Skeletal muscle tissue (tissue), 3 donors: ENCODE measurements at regions not wholly inside any gene's neighbourhood (a gene's known extent, or its start where the extent isn't known, plus 50 kb on each side); places are given as distances from the start of the nearest gene placed in this dataset.

Source experiments
- H3K27ac ChIP-seq: one replicate; pipeline ENCODE4 v1.7.0; 2013; ENCODE audit warnings: mild to moderate bottlenecking, low read depth, low read length, inconsistent platforms
- H3K27me3 ChIP-seq, 3 donors: one replicate each; pipeline ENCODE4 v1.7.0; 2013; ENCODE audit warnings: low read length in 3 of 3; ENCODE audit not compliant: control insufficient read depth in 3 of 3, insufficient read depth in 3 of 3
- H3K36me3 ChIP-seq, 3 donors: one replicate each; pipeline ENCODE4 v1.7.0; 2013; ENCODE audit warnings: low read length in 3 of 3; ENCODE audit not compliant: control insufficient read depth in 3 of 3, insufficient read depth in 3 of 3
- H3K4me1 ChIP-seq, 3 donors: one replicate each; pipeline ENCODE4 v1.7.0; 2013; ENCODE audit warnings: low read length in 3 of 3, mild to moderate bottlenecking in 3 of 3; ENCODE audit not compliant: control insufficient read depth in 3 of 3, insufficient read depth in 3 of 3
- H3K4me3 ChIP-seq, 3 donors: one replicate each; pipeline ENCODE4 v1.7.0; 2013; ENCODE audit warnings: low read length in 3 of 3
- H3K9ac ChIP-seq, 3 donors: one replicate each; pipeline ENCODE4 v1.7.0; 2013; ENCODE audit warnings: low read length in 3 of 3, mild to moderate bottlenecking in 3 of 3, moderate library complexity in 2 of 3, low read depth in 1 of 3
- H3K9me3 ChIP-seq, 3 donors: one replicate each; pipeline ENCODE4 v1.7.0; 2013; ENCODE audit warnings: low read length in 3 of 3; ENCODE audit not compliant: control insufficient read depth in 3 of 3
- donor health status: Osteomylitis.

GRCh38 chr3:163821841-163822240 lies 1256.5 kb downstream of the SI start:
- no peaks in the 10 kb centered on the region for H3K27me3 ChIP-seq
- H3K4me1 ChIP-seq = no peaks in the 10 kb centered on the region
- H3K9me3 ChIP-seq = no peaks in the 10 kb centered on the region
- no peak overlapping the region for H3K9ac ChIP-seq
- no peak overlapping the region for H3K4me3 ChIP-seq
- H3K27ac ChIP-seq = no peak overlapping the region
- no peaks in the 10 kb centered on the region for H3K36me3 ChIP-seq

GRCh38 chr3:163817015-163817414 lies 1261.3 kb downstream of the SI start:
- Histone ChIP-seq H3K9me3 (peaks cover 0 to 4% (median 0%) of the 10 kb centered on the region in 3 donors), H3K36me3 (no peaks in the 10 kb centered on the region), H3K9ac (no peak overlapping the region), H3K27me3 (no peaks in the 10 kb centered on the region), H3K4me1 (no peaks in the 10 kb centered on the region), H3K27ac (no peak overlapping the region), H3K4me3 (no peak overlapping the region)

GRCh38 chr3:163813935-163814334 lies 1264.4 kb downstream of the SI start:
- Histone ChIP-seq H3K36me3 (no peaks in the 10 kb centered on the region), H3K4me3 (no peak overlapping the region), H3K27ac (no peak overlapping the region), H3K9me3 (peaks cover 0 to 4% (median 0%) of the 10 kb centered on the region in 3 donors), H3K9ac (no peak overlapping the region), H3K27me3 (no peaks in the 10 kb centered on the region), H3K4me1 (no peaks in the 10 kb centered on the region)

- Histone ChIP-seq H3K27me3 (no peaks in the 10 kb centered on the region), H3K27ac (no peak overlapping the region), H3K9me3 (peaks cover 0 to 4% (median 0%) of the 10 kb centered on the region in 3 donors), H3K4me1 (no peaks in the 10 kb centered on the region), H3K4me3 (no peak overlapping the region), H3K9ac (no peak overlapping the region), H3K36me3 (no peaks in the 10 kb centered on the region)
Measured at GRCh38 chr3:163812006-163812405, 1266.3 kb downstream of the SI start.

GRCh38 chr3:163809540-163809993 lies 1268.7 kb downstream of the SI start:
- Histone ChIP-seq H3K4me1 (no peaks in the 10 kb centered on the region), H3K27ac (no peak overlapping the region), H3K36me3 (no peaks in the 10 kb centered on the region), H3K27me3 (no peaks in the 10 kb centered on the region), H3K4me3 (no peak overlapping the region), H3K9me3 (no peaks in the 10 kb centered on the region), H3K9ac (no peak overlapping the region)

- no peaks in the 10 kb centered on the region for H3K4me1 ChIP-seq
- no peak overlapping the region for H3K27ac ChIP-seq
- H3K4me3 ChIP-seq = no peak overlapping the region
- no peaks in the 10 kb centered on the region for H3K9me3 ChIP-seq
- no peaks in the 10 kb centered on the region for H3K36me3 ChIP-seq
- H3K9ac ChIP-seq = no peak overlapping the region
- H3K27me3 ChIP-seq = no peaks in the 10 kb centered on the region
Measured at GRCh38 chr3:163786416-163786815, 1291.9 kb downstream of the SI start.

- no peak overlapping the region for H3K27ac ChIP-seq
- no peaks in the 10 kb centered on the region for H3K27me3 ChIP-seq
- no peaks in the 10 kb centered on the region for H3K9me3 ChIP-seq
- H3K9ac ChIP-seq = no peak overlapping the region
- no peaks in the 10 kb centered on the region for H3K4me1 ChIP-seq
- no peak overlapping the region for H3K4me3 ChIP-seq
- no peaks in the 10 kb centered on the region for H3K36me3 ChIP-seq
Measured at GRCh38 chr3:163785693-163786092, 1292.6 kb downstream of the SI start.

- no peak overlapping the region for H3K27ac ChIP-seq
- H3K4me3 ChIP-seq = no peak overlapping the region
- H3K4me1 ChIP-seq = no peaks in the 10 kb centered on the region
- H3K36me3 ChIP-seq = no peaks in the 10 kb centered on the region
- H3K27me3 ChIP-seq = no peaks in the 10 kb centered on the region
- H3K9me3 ChIP-seq = no peaks in the 10 kb centered on the region
- no peak overlapping the region for H3K9ac ChIP-seq
Measured at GRCh38 chr3:163779396-163780344, 1298.6 kb downstream of the SI start.

GRCh38 chr3:163776743-163777142 lies 1301.6 kb downstream of the SI start:
- Histone ChIP-seq H3K36me3 (no peaks in the 10 kb centered on the region), H3K27ac (no peak overlapping the region), H3K9ac (no peak overlapping the region), H3K4me1 (no peaks in the 10 kb centered on the region), H3K9me3 (no peaks in the 10 kb centered on the region), H3K27me3 (no peaks in the 10 kb centered on the region), H3K4me3 (no peak overlapping the region)

GRCh38 chr3:163773136-163773535 lies 1305.2 kb downstream of the SI start:
- H3K27ac ChIP-seq = no peak overlapping the region
- no peaks in the 10 kb centered on the region for H3K4me1 ChIP-seq
- no peak overlapping the region for H3K4me3 ChIP-seq
- H3K27me3 ChIP-seq = no peaks in the 10 kb centered on the region
- H3K9me3 ChIP-seq = no peaks in the 10 kb centered on the region
- no peak overlapping the region for H3K9ac ChIP-seq
- H3K36me3 ChIP-seq = no peaks in the 10 kb centered on the region
